Smooth muscle cell (in vitro differentiated cells): ENCODE measurements at regions not wholly inside any gene's neighbourhood (a gene's known extent, or its start where the extent isn't known, plus 50 kb on each side); places are given as distances from the start of the nearest gene placed in this dataset.

Source experiments
- DNase-seq: peaks from one replicate; lab custom pipeline; 2025; ENCODE audit not compliant: unreplicated experiment; lab: John Stamatoyannopoulos, UW
- H2AFZ ChIP-seq: fragments of 200-600 bp; sonication (generic); 2 replicates; pipeline ENCODE4 v1.6.0; 2016; ENCODE audit warnings: antibody characterized with exemption, low read depth, mild to moderate bottlenecking
- H3F3A ChIP-seq: fragments of 200-600 bp; sonication (generic); 2 replicates; pipeline ENCODE4 v1.6.0; 2017; ENCODE audit warnings: antibody characterized with exemption, low read depth
- H3K27ac ChIP-seq: fragments of 200-600 bp; sonication (generic); 2 replicates; pipeline ENCODE4 v1.5.1; 2016; ENCODE audit warnings: low read depth, mild to moderate bottlenecking
- H3K27me3 ChIP-seq: fragments of 200-600 bp; sonication (generic); 2 replicates; pipeline ENCODE4 v1.6.1; 2016; ENCODE audit warnings: low read depth, mild to moderate bottlenecking
- H3K36me3 ChIP-seq: fragments of 200-600 bp; sonication (generic); 2 replicates; pipeline ENCODE4 v1.5.1; 2016; ENCODE audit warnings: low read depth
- H3K4me1 ChIP-seq: fragments of 200-600 bp; sonication (generic); 2 replicates; pipeline ENCODE4 v1.5.1; 2016; ENCODE audit warnings: low read depth
- H3K4me2 ChIP-seq: fragments of 200-600 bp; sonication (generic); 2 replicates; pipeline ENCODE4 v1.6.0; 2016; ENCODE audit warnings: mild to moderate bottlenecking
- H3K4me3 ChIP-seq: fragments of 200-600 bp; sonication (generic); 2 replicates; pipeline ENCODE4 v1.5.1; 2016; ENCODE audit warnings: mild to moderate bottlenecking
- H3K79me2 ChIP-seq: fragments of 200-600 bp; sonication (generic); 2 replicates; pipeline ENCODE4 v1.6.0; 2016; ENCODE audit warnings: low read depth, mild to moderate bottlenecking
- H3K9ac ChIP-seq: fragments of 200-600 bp; sonication (generic); 2 replicates; pipeline ENCODE4 v1.6.0; 2016; ENCODE audit warnings: low read depth
- H3K9me3 ChIP-seq: fragments of 200-600 bp; sonication (generic); replicated peaks from 2 replicates; pipeline ENCODE4 v1.5.1; 2016; ENCODE audit warnings: low read depth
- H4K20me1 ChIP-seq: fragments of 200-600 bp; sonication (generic); 2 replicates; pipeline ENCODE4 v1.6.0; 2016; ENCODE audit warnings: low read depth
- CTCF ChIP-seq: fragments of 200-600 bp; sonication (generic); IDR thresholded peaks from 2 replicates; pipeline ENCODE4 v1.5.1; 2017; ENCODE audit warnings: borderline replicate concordance, mild to moderate bottlenecking, antibody characterized with exemption; ENCODE audit not compliant: insufficient read depth, poor library complexity, severe bottlenecking
- WGBS: methylation state at CpG from one replicate; pipeline ENCODE4 v1.1.7; 2016; ENCODE audit warnings: low lambda C conversion rate; 5-methylcytosine and 5-hydroxymethylcytosine counted together

GRCh38 chr13:31522396-31522795, 216.9 kb upstream of the RXFP2 start:
- no peak for DNase-seq
- Histone ChIP-seq H3F3A (no peaks in the 10 kb centered on the region), H4K20me1 (no peaks in the 10 kb centered on the region), H3K36me3 (no peaks in the 10 kb centered on the region), H3K27ac (no peak overlapping the region), H3K9ac (no peak overlapping the region), H3K4me2 (no peak overlapping the region), H3K9me3 (no peaks in the 10 kb centered on the region), H3K79me2 (no peaks in the 10 kb centered on the region), H3K27me3 (peaks cover 10% of the 10 kb centered on the region), H2AFZ (no peak overlapping the region), H3K4me3 (no peak overlapping the region), H3K4me1 (no peaks in the 10 kb centered on the region)
- WGBS = 94% methylated on average over 1 of the region's 1 CpG
- TF ChIP-seq CTCF = no peak

GRCh38 chr13:31528176-31528575, 211.2 kb upstream of the RXFP2 start:
- Histone ChIP-seq H3K79me2 (no peaks in the 10 kb centered on the region), H3K4me1 (no peaks in the 10 kb centered on the region), H3K4me2 (no peak overlapping the region), H3K4me3 (no peak overlapping the region), H2AFZ (no peak overlapping the region), H3K27me3 (peaks cover 7% of the 10 kb centered on the region), H3K9me3 (no peaks in the 10 kb centered on the region), H3F3A (no peaks in the 10 kb centered on the region), H4K20me1 (no peaks in the 10 kb centered on the region), H3K9ac (no peak overlapping the region), H3K36me3 (no peaks in the 10 kb centered on the region), H3K27ac (no peak overlapping the region)
- no peak for TF ChIP-seq CTCF
- no peak for DNase-seq
- WGBS = 70% methylated on average over 3 of the region's 3 CpGs

- H3K4me1 ChIP-seq = no peaks in the 10 kb centered on the region
- H3K9ac ChIP-seq = no peak overlapping the region
- no peak overlapping the region for H3K4me2 ChIP-seq
- H2AFZ ChIP-seq = no peak overlapping the region
- peaks cover 7% of the 10 kb centered on the region for H3K27me3 ChIP-seq
- H3K79me2 ChIP-seq = no peaks in the 10 kb centered on the region
- no peak overlapping the region for H3K4me3 ChIP-seq
- H3F3A ChIP-seq = no peaks in the 10 kb centered on the region
- H3K27ac ChIP-seq = no peak overlapping the region
- no peaks in the 10 kb centered on the region for H3K36me3 ChIP-seq
- H3K9me3 ChIP-seq = no peaks in the 10 kb centered on the region
- TF ChIP-seq CTCF = no peak
- WGBS = 94% methylated on average over 1 of the region's 1 CpG
- no peaks in the 10 kb centered on the region for H4K20me1 ChIP-seq
- DNase-seq = no peak
These were observed 210.6 kb upstream of the RXFP2 start for GRCh38 chr13:31528758-31529157.

GRCh38 chr13:31530922-31531321, 208.4 kb upstream of the RXFP2 start:
- Histone ChIP-seq H2AFZ (no peak overlapping the region), H3K4me1 (no peaks in the 10 kb centered on the region), H3K36me3 (no peaks in the 10 kb centered on the region), H3K27me3 (peaks cover 10% of the 10 kb centered on the region), H3K79me2 (no peaks in the 10 kb centered on the region), H4K20me1 (no peaks in the 10 kb centered on the region), H3K4me3 (no peak overlapping the region), H3K9me3 (no peaks in the 10 kb centered on the region), H3F3A (no peaks in the 10 kb centered on the region), H3K9ac (no peak overlapping the region), H3K4me2 (no peak overlapping the region), H3K27ac (no peak overlapping the region)
- WGBS = 89% methylated on average over 4 of the region's 4 CpGs
- no peak for DNase-seq
- no peak for TF ChIP-seq CTCF
